ENCODE measurements at regions not wholly inside any gene's neighbourhood (a gene's known extent, or its start where the extent isn't known, plus 50 kb on each side); places are given as distances from the start of the nearest gene placed in this dataset.

DNA sequence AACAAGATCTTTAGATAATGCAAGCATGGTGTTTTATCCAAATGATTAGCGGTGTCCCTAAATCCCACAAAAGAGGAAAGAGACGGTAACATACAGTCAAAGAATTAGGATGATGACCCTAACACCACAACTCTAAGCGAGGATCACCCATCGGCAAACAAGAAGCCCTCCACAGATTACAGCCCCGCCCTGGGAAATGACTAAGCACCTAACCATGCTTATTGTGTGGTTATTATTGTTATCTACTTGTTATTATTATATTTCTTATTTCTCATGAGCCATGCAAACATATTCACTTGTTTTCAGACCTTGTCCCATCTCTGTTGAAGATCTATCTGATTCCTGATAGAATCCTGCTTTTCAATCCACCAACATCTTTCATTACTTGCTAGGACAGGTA is 651.3 kb downstream of the NYAP2 start:
- Histone ChIP-seq H3K27ac (ENCODE audit: insufficient read depth, low read length) (no peak overlapping the region), H3K27me3 (ENCODE audit: control insufficient read depth, insufficient read depth, low read length) (no peaks in the 10 kb centered on the region), H3K36me3 (ENCODE audit: control insufficient read depth, insufficient read depth, low read length) (no peaks in the 10 kb centered on the region), H3K4me2 (ENCODE audit: extremely low read depth, insufficient read depth, low read length) (no peak overlapping the region), H4K20me1 (ENCODE audit: control insufficient read depth, extremely low read depth, insufficient read depth, low read length) (no peaks in the 10 kb centered on the region), H2AFZ (ENCODE audit: low read length) (no peak overlapping the region), H3K9me3 (ENCODE audit: control insufficient read depth, insufficient read depth, low read depth, low read length) (no peaks in the 10 kb centered on the region), H3K9ac (ENCODE audit: insufficient read depth, low read length) (no peak overlapping the region), H3K4me1 (ENCODE audit: control insufficient read depth, extremely low read depth, insufficient read depth, low read length) (no peaks in the 10 kb centered on the region), H3K79me2 (ENCODE audit: control insufficient read depth, insufficient read depth, low read length) (no peaks in the 10 kb centered on the region), H3K4me3 (replicated peaks in 1 of 4; ENCODE audit: control extremely low read depth in 1 of 4, insufficient read depth in 1 of 4, low read depth in 3 of 4, low read length in 4 of 4) (no peak overlapping the region)
- DNase-seq (ENCODE audit: low read depth in 2 of 2), result peak in 1 of 2 donors; percentile 37
- TF ChIP-seq, protein P1, sequence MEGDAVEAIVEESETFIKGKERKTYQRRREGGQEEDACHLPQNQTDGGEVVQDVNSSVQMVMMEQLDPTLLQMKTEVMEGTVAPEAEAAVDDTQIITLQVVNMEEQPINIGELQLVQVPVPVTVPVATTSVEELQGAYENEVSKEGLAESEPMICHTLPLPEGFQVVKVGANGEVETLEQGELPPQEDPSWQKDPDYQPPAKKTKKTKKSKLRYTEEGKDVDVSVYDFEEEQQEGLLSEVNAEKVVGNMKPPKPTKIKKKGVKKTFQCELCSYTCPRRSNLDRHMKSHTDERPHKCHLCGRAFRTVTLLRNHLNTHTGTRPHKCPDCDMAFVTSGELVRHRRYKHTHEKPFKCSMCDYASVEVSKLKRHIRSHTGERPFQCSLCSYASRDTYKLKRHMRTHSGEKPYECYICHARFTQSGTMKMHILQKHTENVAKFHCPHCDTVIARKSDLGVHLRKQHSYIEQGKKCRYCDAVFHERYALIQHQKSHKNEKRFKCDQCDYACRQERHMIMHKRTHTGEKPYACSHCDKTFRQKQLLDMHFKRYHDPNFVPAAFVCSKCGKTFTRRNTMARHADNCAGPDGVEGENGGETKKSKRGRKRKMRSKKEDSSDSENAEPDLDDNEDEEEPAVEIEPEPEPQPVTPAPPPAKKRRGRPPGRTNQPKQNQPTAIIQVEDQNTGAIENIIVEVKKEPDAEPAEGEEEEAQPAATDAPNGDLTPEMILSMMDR (conservative IDR thresholded peaks at IDR 0.05 in 1 of 2, IDR thresholded peaks at IDR 0.05 in 1 of 2; ENCODE audit: low read depth in 1 of 2, low read length in 2 of 2), result no peak
- TF ChIP-seq EZH2 (IDR thresholded peaks at IDR 0.05; ENCODE audit: low read length, missing control alignments), result no peak

GRCh38 chr2:226048611-226049010 is 649.1 kb downstream of the NYAP2 start:
- H3K4me3 ChIP-seq (replicated peaks in 1 of 4; ENCODE audit: control extremely low read depth in 1 of 4, insufficient read depth in 1 of 4, low read depth in 3 of 4, low read length in 4 of 4), result no peak overlapping the region
- H3K36me3 ChIP-seq (ENCODE audit: control insufficient read depth, insufficient read depth, low read length), result no peaks in the 10 kb centered on the region
- H3K27ac ChIP-seq (ENCODE audit: insufficient read depth, low read length), result no peak overlapping the region
- DNase-seq (ENCODE audit: low read depth in 2 of 2), result peak; percentile 89 to 90
- no peaks in the 10 kb centered on the region for H4K20me1 ChIP-seq (ENCODE audit: control insufficient read depth, extremely low read depth, insufficient read depth, low read length)
- TF ChIP-seq EZH2 (IDR thresholded peaks at IDR 0.05; ENCODE audit: low read length, missing control alignments), result no peak
- TF ChIP-seq, protein P1 (conservative IDR thresholded peaks at IDR 0.05 in 1 of 2, IDR thresholded peaks at IDR 0.05 in 1 of 2; ENCODE audit: low read depth in 1 of 2, low read length in 2 of 2), result no peak
- H3K79me2 ChIP-seq (ENCODE audit: control insufficient read depth, insufficient read depth, low read length), result no peaks in the 10 kb centered on the region
- H3K4me2 ChIP-seq (ENCODE audit: extremely low read depth, insufficient read depth, low read length), result peak overlapping the region; percentile 48
- no peaks in the 10 kb centered on the region for H3K4me1 ChIP-seq (ENCODE audit: control insufficient read depth, extremely low read depth, insufficient read depth, low read length)
- H3K27me3 ChIP-seq (ENCODE audit: control insufficient read depth, insufficient read depth, low read length), result no peaks in the 10 kb centered on the region
- peak overlapping the region; percentile 61 for H2AFZ ChIP-seq (ENCODE audit: low read length)
- no peak overlapping the region for H3K9ac ChIP-seq (ENCODE audit: insufficient read depth, low read length)
- no peaks in the 10 kb centered on the region for H3K9me3 ChIP-seq (ENCODE audit: control insufficient read depth, insufficient read depth, low read depth, low read length)

DNA sequence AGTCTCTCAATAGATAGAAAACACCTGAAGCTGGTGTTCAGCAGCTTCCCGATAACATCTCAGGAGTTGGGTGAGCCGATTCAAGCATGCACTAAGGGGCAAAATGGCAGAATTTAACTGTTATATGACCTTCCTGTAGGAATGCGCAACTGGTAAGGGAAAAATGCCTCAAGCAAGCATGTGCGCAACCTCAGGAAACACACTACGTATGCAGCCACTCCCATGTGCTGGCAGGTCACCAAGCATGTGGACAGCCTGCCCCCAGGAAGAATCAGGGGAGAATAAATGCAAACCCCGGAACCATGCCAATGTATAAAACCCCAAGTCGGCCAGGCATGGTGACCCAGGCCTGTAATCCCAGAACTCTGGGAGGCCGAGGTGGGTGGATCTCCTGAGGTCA is 645.6 kb downstream of the NYAP2 start:
- no peak for DNase-seq (ENCODE audit: low read depth in 2 of 2)
- H3K9me3 ChIP-seq (ENCODE audit: control insufficient read depth, insufficient read depth, low read depth, low read length), result no peaks in the 10 kb centered on the region
- H3K4me1 ChIP-seq (ENCODE audit: control insufficient read depth, extremely low read depth, insufficient read depth, low read length), result no peaks in the 10 kb centered on the region
- no peaks in the 10 kb centered on the region for H4K20me1 ChIP-seq (ENCODE audit: control insufficient read depth, extremely low read depth, insufficient read depth, low read length)
- no peak overlapping the region for H3K4me3 ChIP-seq (replicated peaks in 1 of 4; ENCODE audit: control extremely low read depth in 1 of 4, insufficient read depth in 1 of 4, low read depth in 3 of 4, low read length in 4 of 4)
- H3K4me2 ChIP-seq (ENCODE audit: extremely low read depth, insufficient read depth, low read length), result no peak overlapping the region
- TF ChIP-seq EZH2 (IDR thresholded peaks at IDR 0.05; ENCODE audit: low read length, missing control alignments), result no peak
- TF ChIP-seq, protein P1 (conservative IDR thresholded peaks at IDR 0.05 in 1 of 2, IDR thresholded peaks at IDR 0.05 in 1 of 2; ENCODE audit: low read depth in 1 of 2, low read length in 2 of 2), result no peak
- H3K36me3 ChIP-seq (ENCODE audit: control insufficient read depth, insufficient read depth, low read length), result no peaks in the 10 kb centered on the region
- no peak overlapping the region for H3K27ac ChIP-seq (ENCODE audit: insufficient read depth, low read length)
- no peak overlapping the region for H3K9ac ChIP-seq (ENCODE audit: insufficient read depth, low read length)
- no peak overlapping the region for H2AFZ ChIP-seq (ENCODE audit: low read length)
- no peaks in the 10 kb centered on the region for H3K27me3 ChIP-seq (ENCODE audit: control insufficient read depth, insufficient read depth, low read length)
- H3K79me2 ChIP-seq (ENCODE audit: control insufficient read depth, insufficient read depth, low read length), result no peaks in the 10 kb centered on the region
